GM12864 (cell line): ENCODE measurements at regions not wholly inside any gene's neighbourhood (a gene's known extent, or its start where the extent isn't known, plus 50 kb on each side); places are given as distances from the start of the nearest gene placed in this dataset.

ENCODE experiments used
- DNase-seq: peaks from one replicate; pipeline ENCODE4 v3.0.0-alpha.2; 2011; ENCODE audit warnings: low read depth
- H3K4me3 ChIP-seq: 2 replicates; pipeline ENCODE4 v1.5.1; 2011; ENCODE audit warnings: mild to moderate bottlenecking, low read depth, low read length, control low read depth
- CTCF ChIP-seq: IDR thresholded peaks from 2 replicates; pipeline ENCODE4 v1.5.1; 2011; ENCODE audit warnings: low read depth, mild to moderate bottlenecking, moderate library complexity, low read length, control low read depth, inconsistent platforms; ENCODE audit errors: missing control alignments

GRCh38 chr7:84247591-84247990 lies 53.0 kb upstream of the SEMA3A start:
- H3K4me3 ChIP-seq = no peak overlapping the region
- no peak for DNase-seq

GRCh38 chr7:84245835-84246234 lies 51.2 kb upstream of the SEMA3A start:
- TF ChIP-seq CTCF = no peak
- DNase-seq = no peak
- H3K4me3 ChIP-seq = no peak overlapping the region

More at GRCh38 chr7:84247591-84247990, 53.0 kb upstream of the SEMA3A start:
- no peak for TF ChIP-seq CTCF
